ENCODE measurements at regions not wholly inside any gene's neighbourhood (a gene's known extent, or its start where the extent isn't known, plus 50 kb on each side); places are given as distances from the start of the nearest gene placed in this dataset.

DNA sequence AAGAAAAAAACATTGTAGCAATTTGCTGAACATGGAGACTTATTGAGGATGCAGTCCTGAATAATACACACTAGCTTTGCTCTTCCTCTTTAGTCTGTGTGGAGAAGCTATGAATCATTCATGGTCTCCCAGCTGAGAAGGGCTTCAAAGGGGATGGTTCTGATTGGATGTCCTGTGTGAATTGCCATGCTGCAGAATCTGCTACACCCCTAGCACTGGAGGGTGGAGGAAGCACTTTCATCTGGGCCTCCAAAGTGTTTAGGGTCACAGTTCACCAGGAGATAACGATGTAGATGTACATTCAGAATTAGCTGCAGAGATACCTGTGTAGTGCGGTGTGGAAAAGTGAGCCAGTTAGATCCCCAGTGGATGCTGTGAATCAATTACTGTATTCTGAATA lies 321.1 kb upstream of the EDNRB start:
- H3K4me2 ChIP-seq = no peak overlapping the region
- no peak overlapping the region for H3K27ac ChIP-seq
- H3K36me3 ChIP-seq (replicated peaks; ENCODE audit: insufficient read depth, low read depth) = no peaks in the 10 kb centered on the region
- H3K79me2 ChIP-seq = no peaks in the 10 kb centered on the region
- no peak for TF ChIP-seq EZH2phosphoT487 (IDR thresholded peaks at IDR 0.05; ENCODE audit: low read depth, severe bottlenecking, unreplicated experiment)
- TF ChIP-seq, protein P1, sequence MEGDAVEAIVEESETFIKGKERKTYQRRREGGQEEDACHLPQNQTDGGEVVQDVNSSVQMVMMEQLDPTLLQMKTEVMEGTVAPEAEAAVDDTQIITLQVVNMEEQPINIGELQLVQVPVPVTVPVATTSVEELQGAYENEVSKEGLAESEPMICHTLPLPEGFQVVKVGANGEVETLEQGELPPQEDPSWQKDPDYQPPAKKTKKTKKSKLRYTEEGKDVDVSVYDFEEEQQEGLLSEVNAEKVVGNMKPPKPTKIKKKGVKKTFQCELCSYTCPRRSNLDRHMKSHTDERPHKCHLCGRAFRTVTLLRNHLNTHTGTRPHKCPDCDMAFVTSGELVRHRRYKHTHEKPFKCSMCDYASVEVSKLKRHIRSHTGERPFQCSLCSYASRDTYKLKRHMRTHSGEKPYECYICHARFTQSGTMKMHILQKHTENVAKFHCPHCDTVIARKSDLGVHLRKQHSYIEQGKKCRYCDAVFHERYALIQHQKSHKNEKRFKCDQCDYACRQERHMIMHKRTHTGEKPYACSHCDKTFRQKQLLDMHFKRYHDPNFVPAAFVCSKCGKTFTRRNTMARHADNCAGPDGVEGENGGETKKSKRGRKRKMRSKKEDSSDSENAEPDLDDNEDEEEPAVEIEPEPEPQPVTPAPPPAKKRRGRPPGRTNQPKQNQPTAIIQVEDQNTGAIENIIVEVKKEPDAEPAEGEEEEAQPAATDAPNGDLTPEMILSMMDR (IDR thresholded peaks at IDR 0.05; ENCODE audit: poor library complexity) = no peak
- no peak for TF ChIP-seq EZH2 (IDR thresholded peaks at IDR 0.05; ENCODE audit: borderline replicate concordance)
- no peak overlapping the region for H2AFZ ChIP-seq
- no peaks in the 10 kb centered on the region for H3K9me3 ChIP-seq (ENCODE audit: low read depth)
- 62% methylated on average over 2 of the region's 2 CpGs for WGBS (ENCODE audit: low lambda C conversion rate, missing lambda C conversion rate)
- no peaks in the 10 kb centered on the region for H4K20me1 ChIP-seq (ENCODE audit: insufficient read depth, poor library complexity, severe bottlenecking)
- no peak overlapping the region for H3K4me3 ChIP-seq
- no peaks in the 10 kb centered on the region for H3K9me2 ChIP-seq (replicated peaks; ENCODE audit: insufficient read depth)
- no peaks in the 10 kb centered on the region for H3K27me3 ChIP-seq
- DNase-seq (ENCODE audit: low spot score) = no peak
- H3K4me1 ChIP-seq (ENCODE audit: insufficient read depth) = no peaks in the 10 kb centered on the region

DNA sequence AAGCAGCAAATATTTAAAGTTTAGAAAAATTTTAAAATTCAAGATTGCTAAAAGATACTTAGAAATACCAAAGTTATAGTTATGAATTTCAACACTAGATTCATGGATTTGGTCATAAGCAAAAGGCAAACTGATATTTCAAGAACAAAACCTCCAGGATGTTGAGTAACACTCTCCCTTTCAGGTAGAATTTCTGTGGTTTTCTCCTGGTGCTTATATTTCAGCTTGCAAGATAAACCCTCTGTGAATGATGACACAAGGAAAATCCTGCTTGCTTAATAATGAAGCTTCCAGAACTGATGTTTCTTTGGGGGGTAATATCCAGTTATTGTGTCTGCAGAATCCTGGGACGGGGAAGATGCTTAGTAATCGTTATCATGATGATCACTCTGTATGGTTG lies 320.3 kb upstream of the EDNRB start:
- Histone ChIP-seq H3K27ac (no peak overlapping the region), H3K4me1 (ENCODE audit: insufficient read depth) (no peaks in the 10 kb centered on the region), H4K20me1 (ENCODE audit: insufficient read depth, poor library complexity, severe bottlenecking) (no peaks in the 10 kb centered on the region), H3K9me2 (replicated peaks; ENCODE audit: insufficient read depth) (no peaks in the 10 kb centered on the region), H3K4me2 (no peak overlapping the region), H3K4me3 (no peak overlapping the region), H2AFZ (no peak overlapping the region), H3K79me2 (no peaks in the 10 kb centered on the region), H3K9me3 (ENCODE audit: low read depth) (no peaks in the 10 kb centered on the region), H3K27me3 (no peaks in the 10 kb centered on the region), H3K36me3 (replicated peaks; ENCODE audit: insufficient read depth, low read depth) (no peaks in the 10 kb centered on the region)
- DNase-seq (ENCODE audit: low spot score) = no peak
- WGBS (ENCODE audit: low lambda C conversion rate, missing lambda C conversion rate) = 85% methylated on average over 2 of the region's 2 CpGs
- TF ChIP-seq, protein P1 (IDR thresholded peaks at IDR 0.05; ENCODE audit: poor library complexity) = no peak
- TF ChIP-seq EZH2phosphoT487 (IDR thresholded peaks at IDR 0.05; ENCODE audit: low read depth, severe bottlenecking, unreplicated experiment) (no peak), EZH2 (IDR thresholded peaks at IDR 0.05; ENCODE audit: borderline replicate concordance) (no peak)

DNA sequence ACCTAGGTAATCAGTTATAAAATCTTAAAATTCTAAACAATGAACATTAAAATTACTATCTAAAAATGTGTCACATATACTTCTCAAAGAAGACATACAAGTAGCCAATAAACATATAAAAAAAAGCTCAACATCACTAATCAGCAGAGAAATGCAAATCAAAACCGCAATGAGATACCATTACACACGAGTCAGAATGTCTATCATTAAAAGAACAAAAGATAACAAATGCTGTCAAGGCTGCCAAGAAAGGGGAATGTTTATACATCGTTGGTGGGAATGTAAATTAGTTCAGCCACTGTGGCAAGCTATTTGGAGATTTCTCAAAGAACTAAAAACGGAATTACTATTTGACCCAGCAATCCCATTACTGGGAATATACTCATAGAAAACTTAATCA lies 310.3 kb upstream of the EDNRB start:
- H3K27ac ChIP-seq = no peak overlapping the region
- no peaks in the 10 kb centered on the region for H3K4me1 ChIP-seq (ENCODE audit: insufficient read depth)
- no peak overlapping the region for H2AFZ ChIP-seq
- H3K4me3 ChIP-seq = no peak overlapping the region
- 61% methylated on average over 4 of the region's 4 CpGs for WGBS (ENCODE audit: low lambda C conversion rate, missing lambda C conversion rate)
- no peaks in the 10 kb centered on the region for H3K27me3 ChIP-seq
- no peak overlapping the region for H3K4me2 ChIP-seq
- H3K9me2 ChIP-seq (replicated peaks; ENCODE audit: insufficient read depth) = no peaks in the 10 kb centered on the region
- DNase-seq (ENCODE audit: low spot score) = no peak
- no peaks in the 10 kb centered on the region for H3K36me3 ChIP-seq (replicated peaks; ENCODE audit: insufficient read depth, low read depth)
- H4K20me1 ChIP-seq (ENCODE audit: insufficient read depth, poor library complexity, severe bottlenecking) = no peaks in the 10 kb centered on the region
- no peaks in the 10 kb centered on the region for H3K79me2 ChIP-seq
- TF ChIP-seq, protein P1 (IDR thresholded peaks at IDR 0.05; ENCODE audit: poor library complexity) = no peak
- TF ChIP-seq EZH2 (IDR thresholded peaks at IDR 0.05; ENCODE audit: borderline replicate concordance) = no peak
- no peak for TF ChIP-seq EZH2phosphoT487 (IDR thresholded peaks at IDR 0.05; ENCODE audit: low read depth, severe bottlenecking, unreplicated experiment)
- no peaks in the 10 kb centered on the region for H3K9me3 ChIP-seq (ENCODE audit: low read depth)

DNA sequence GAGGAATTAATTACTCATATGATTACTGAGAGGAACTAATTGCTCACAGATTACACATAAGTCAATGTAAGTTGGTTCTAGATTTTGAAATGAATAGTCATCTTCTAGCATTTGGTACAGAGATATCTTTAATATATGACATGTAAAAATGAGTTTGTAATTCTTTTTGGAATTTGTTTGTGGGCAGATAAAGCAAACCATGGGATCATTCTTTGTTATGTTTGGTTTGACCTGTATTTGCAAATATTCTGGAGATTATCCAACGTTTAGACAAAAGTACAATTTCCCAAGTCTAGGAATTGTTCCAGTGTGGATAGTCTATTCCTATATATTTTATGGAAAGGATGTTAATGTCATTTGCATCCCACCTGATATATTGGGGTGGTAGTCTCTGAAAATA lies 309.6 kb upstream of the EDNRB start:
- H2AFZ ChIP-seq = no peak overlapping the region
- DNase-seq (ENCODE audit: low spot score) = no peak
- no peak overlapping the region for H3K4me3 ChIP-seq
- H4K20me1 ChIP-seq (ENCODE audit: insufficient read depth, poor library complexity, severe bottlenecking) = no peaks in the 10 kb centered on the region
- H3K4me1 ChIP-seq (ENCODE audit: insufficient read depth) = no peaks in the 10 kb centered on the region
- no peaks in the 10 kb centered on the region for H3K36me3 ChIP-seq (replicated peaks; ENCODE audit: insufficient read depth, low read depth)
- TF ChIP-seq EZH2 (IDR thresholded peaks at IDR 0.05; ENCODE audit: borderline replicate concordance) (no peak), EZH2phosphoT487 (IDR thresholded peaks at IDR 0.05; ENCODE audit: low read depth, severe bottlenecking, unreplicated experiment) (no peak)
- TF ChIP-seq, protein P1 (IDR thresholded peaks at IDR 0.05; ENCODE audit: poor library complexity) = no peak
- no peaks in the 10 kb centered on the region for H3K9me3 ChIP-seq (ENCODE audit: low read depth)
- 82% methylated on average over 1 of the region's 1 CpG for WGBS (ENCODE audit: low lambda C conversion rate, missing lambda C conversion rate)
- no peaks in the 10 kb centered on the region for H3K27me3 ChIP-seq
- no peaks in the 10 kb centered on the region for H3K9me2 ChIP-seq (replicated peaks; ENCODE audit: insufficient read depth)
- no peak overlapping the region for H3K4me2 ChIP-seq
- no peaks in the 10 kb centered on the region for H3K79me2 ChIP-seq
- no peak overlapping the region for H3K27ac ChIP-seq

All from hepatocyte (in vitro differentiated cells).